ENCODE measurements at regions not wholly inside any gene's neighbourhood (a gene's known extent, or its start where the extent isn't known, plus 50 kb on each side); places are given as distances from the start of the nearest gene placed in this dataset.

GRCh38 chrX:35362866-35363265 lies 420.3 kb downstream of the FAM47B start:
- TF ChIP-seq CTCF (IDR thresholded peaks at IDR 0.05): no peak
- TF ChIP-seq EP300 (IDR thresholded peaks at IDR 0.05): no peak
